ENCODE measurements at regions not wholly inside any gene's neighbourhood (a gene's known extent, or its start where the extent isn't known, plus 50 kb on each side); places are given as distances from the start of the nearest gene placed in this dataset.

DNA sequence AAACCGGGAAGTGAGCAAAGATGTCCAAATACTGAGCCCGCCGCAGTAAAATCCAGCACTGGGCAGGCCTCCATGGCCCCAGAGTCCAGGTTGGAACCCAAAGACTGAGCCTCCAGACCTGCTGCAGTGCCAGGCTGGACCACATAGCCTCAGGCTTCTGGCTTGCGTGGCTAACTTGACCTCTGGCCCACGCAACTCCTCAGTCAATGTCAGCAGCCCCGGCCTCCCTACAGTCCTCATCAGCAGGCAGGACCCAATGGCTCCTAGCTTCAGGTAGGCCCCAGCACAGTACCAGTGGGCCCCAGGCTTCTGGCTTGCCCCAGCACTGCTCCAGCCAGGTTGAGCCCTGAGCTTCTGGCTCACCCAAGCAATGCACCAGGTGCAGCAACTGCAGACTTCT, 245.1 kb upstream of the AFDN start:
- DNase-seq: no peak

DNA sequence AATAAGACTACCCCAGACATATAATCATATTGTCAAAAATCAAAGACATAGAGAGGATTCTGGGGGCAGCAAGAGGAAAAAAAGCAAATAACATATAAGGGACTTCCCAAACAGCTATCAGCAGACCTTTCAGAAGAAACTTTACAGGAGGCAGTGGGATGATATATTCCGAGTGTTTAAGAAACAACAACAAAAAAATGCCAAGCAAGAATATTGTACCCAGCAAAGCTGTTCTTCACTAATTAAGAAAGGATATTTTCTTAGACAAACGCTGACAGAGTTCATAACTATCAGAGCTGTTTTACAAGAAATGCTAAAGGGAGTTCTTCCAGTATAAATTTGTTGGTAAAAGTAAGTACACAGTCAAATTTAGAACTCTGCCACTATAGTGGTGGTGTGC, 243.3 kb upstream of the AFDN start:
- DNase-seq: no peak

DNA sequence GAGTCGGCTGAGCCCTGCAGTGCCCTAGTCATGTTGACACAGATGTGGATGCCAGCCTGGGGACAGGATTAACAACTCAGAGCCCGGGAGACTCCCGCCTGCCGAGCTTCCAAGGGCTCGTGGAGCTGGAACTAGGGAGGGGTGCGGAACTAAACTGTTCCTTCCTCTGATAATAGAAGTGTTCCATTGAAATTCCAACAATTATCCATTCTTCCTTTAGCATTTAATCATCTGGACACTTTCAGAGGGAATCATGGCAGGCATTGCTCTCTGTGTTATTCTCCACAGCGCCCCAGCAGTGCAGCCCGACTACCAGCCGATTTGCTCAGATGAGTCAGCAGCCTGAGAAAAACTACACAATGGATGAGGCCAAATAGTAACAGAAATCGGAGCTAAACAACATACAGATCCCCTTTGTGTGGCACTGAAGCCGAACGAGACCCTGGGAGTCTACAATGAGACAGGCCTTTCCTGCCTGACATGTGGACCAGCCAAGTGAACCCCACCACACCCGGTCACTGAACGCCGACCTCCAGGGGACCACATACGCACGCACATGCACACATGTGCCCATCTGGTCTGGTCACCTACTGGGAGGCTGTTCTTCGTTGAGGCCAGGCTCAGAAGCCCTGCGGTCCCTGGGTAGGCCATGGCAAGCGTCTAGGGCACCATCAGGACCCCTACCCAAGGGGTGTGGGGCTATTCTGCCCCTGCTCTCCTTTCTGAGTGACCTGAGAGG, 238.4 kb upstream of the AFDN start:
- DNase-seq: no peak

DNA sequence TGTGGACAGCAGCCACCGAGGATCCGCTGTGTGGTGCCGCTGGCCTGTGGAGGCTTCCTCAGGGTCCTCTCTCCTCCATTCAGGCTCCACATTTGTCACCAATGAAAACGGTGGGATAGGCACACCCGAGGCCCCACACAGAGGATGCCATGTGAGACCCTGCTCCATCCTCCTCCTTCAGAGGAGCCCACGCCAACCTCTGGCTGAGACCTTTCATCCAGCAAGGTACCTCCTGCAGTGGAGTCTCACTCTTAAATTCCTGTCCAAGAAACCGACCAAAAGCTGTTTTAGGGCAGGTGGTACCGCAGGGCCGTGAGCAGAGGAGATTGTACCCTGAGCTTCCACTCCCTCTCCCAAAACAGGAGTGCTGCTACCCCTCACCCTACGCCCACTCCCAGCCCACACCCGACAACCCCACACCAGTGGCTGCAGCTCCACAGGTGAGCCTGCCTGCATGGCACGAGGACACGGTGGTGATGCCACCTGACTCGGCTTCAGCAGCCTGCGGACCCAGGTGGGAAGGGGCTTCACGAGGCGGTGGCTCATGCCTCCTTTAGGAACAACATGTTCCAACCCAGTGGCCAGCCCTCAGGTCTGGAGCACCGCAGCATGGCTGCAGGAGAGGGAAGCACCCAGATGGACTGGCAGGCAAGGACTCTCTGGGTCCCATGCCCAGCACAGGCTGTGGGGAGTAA, 237.6 kb upstream of the AFDN start:
- no peak for DNase-seq

DNA sequence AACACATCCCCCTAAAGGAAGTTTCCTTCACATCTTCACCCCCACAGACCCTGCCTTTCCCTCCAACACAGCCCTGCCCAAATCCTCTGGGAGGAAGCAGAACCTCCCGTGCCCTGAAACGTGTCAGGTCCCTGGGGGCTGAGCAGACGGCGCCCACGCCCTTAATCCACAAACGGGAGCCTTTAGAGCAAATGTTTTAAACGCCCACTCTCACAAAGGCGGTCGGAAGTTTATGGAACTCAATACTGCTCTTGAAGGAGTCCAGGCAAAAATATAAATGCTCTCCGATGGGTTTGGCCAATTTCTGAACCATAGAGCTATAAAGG, 237.1 kb upstream of the AFDN start:
- no peak for DNase-seq

DNA sequence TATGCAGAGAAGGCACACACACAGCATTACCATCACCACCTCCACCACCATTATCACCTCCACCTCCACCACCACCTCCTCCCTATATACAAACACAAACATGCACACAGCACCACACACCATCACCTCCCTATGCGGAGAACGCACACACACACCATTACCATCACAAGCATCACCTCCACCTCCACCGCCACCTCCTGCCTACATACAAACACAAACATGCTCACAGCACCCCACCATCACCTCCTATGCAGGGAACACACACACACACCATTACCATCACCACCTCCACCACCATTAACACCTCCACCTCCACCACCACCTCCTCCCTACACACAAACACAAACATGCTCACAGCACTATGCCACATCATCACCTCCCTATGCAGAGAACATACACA, 236.5 kb upstream of the AFDN start:
- DNase-seq: no peak

Measured in muscle of arm (tissue), 1 donor.